ENCODE measurements at regions not wholly inside any gene's neighbourhood (a gene's known extent, or its start where the extent isn't known, plus 50 kb on each side); places are given as distances from the start of the nearest gene placed in this dataset.

GRCh38 chr11:81368192-81368591 lies 1365.5 kb downstream of the FAM181B start:
- TF ChIP-seq CTCF (IDR thresholded peaks at IDR 0.05; ENCODE audit: poor library complexity) (no peak), EZH2 (IDR thresholded peaks at IDR 0.05; ENCODE audit: borderline replicate concordance) (no peak), EZH2phosphoT487 (IDR thresholded peaks at IDR 0.05; ENCODE audit: low read depth, severe bottlenecking, unreplicated experiment) (no peak)
